Right lobe of liver (tissue), 6 donors: ENCODE measurements at regions not wholly inside any gene's neighbourhood (a gene's known extent, or its start where the extent isn't known, plus 50 kb on each side); places are given as distances from the start of the nearest gene placed in this dataset.

Source experiments
- ATAC-seq, 4 donors: fragments of 200-7000 bp; cut with Tn5 transposase; one replicate each; pipeline ENCODE4 v1.9.1; 2020; ENCODE audit warnings: mild to moderate bottlenecking in 4 of 4, moderate library complexity in 4 of 4
- DNase-seq, 3 donors: peaks; one replicate each; pipeline ENCODE4 v3.0.0-alpha.2; 2020
- H3K27ac ChIP-seq, 3 donors: fragments of 200-600 bp; one replicate each; pipeline ENCODE4 v1.8.0; 2022
- H3K27me3 ChIP-seq, 2 donors: fragments of 200-600 bp; one replicate each; pipeline ENCODE4 v1.8.0; 2022
- H3K36me3 ChIP-seq, 4 donors: fragments of 200-600 bp; sonication (generic) in 1 of 4; one replicate each; pipeline versions ENCODE4 v1.5.1 to v1.8.0; 2017 to 2022; ENCODE audit warnings: control low read depth in 1 of 4
- H3K4me1 ChIP-seq, 4 donors: fragments of 200-600 bp; sonication (generic) in 1 of 4; one replicate each; pipeline versions ENCODE4 v1.5.1 to v1.8.0; 2017 to 2022; ENCODE audit warnings: control low read depth in 1 of 4
- H3K4me3 ChIP-seq, 3 donors: fragments of 200-600 bp; one replicate each; pipeline ENCODE4 v1.8.0; 2022
- H3K9me3 ChIP-seq, 4 donors: fragments of 200-600 bp; sonication (generic) in 1 of 4; one replicate each; pipeline versions ENCODE4 v1.5.1 to v1.8.0; 2017 to 2022; ENCODE audit warnings: control low read depth in 1 of 4
- POLR2A ChIP-seq: fragments of 450-650 bp; IDR thresholded peaks from one replicate; pipeline ENCODE4 v1.6.1; 2017; ENCODE audit warnings: antibody characterized with exemption, mild to moderate bottlenecking
- WGBS: methylation state at CpG from one replicate; pipeline ENCODE4 v1.1.6; 2018; ENCODE audit warnings: low coverage, low lambda C conversion rate; ENCODE audit not compliant: insufficient coverage; ENCODE audit errors: missing lambda C conversion rate; 5-methylcytosine and 5-hydroxymethylcytosine counted together
- intact Hi-C, 2 donors: fragments of 100-400 bp; cut with DNase I; formaldehyde crosslinking; loops; one replicate each; pipeline versions ENCODE4 v1.11.2 to v1.14.1; 2022
- TF ChIP-seq, protein P1 (sequence below), 4 donors: fragments of 200-600 bp in 3 of 4; fragments of 450-650 bp in 1 of 4; IDR thresholded peaks; one replicate each; pipeline versions ENCODE4 v1.5.1 to v1.8.0; 2016 to 2022; ENCODE audit warnings: antibody characterized with exemption in 4 of 4, mild to moderate bottlenecking in 2 of 4
- donor health status: DM: no; HTN: yes; CAD: no.
- donor health status: DM: no; HTN: no; CAD: no.
- donor health status: DM: no; HTN: no; CAD: no.
- donor health status: DM: no; HTN: yes; CAD: no.
- donor health status: DM: no; HTN: yes; CAD: no.

DNA sequence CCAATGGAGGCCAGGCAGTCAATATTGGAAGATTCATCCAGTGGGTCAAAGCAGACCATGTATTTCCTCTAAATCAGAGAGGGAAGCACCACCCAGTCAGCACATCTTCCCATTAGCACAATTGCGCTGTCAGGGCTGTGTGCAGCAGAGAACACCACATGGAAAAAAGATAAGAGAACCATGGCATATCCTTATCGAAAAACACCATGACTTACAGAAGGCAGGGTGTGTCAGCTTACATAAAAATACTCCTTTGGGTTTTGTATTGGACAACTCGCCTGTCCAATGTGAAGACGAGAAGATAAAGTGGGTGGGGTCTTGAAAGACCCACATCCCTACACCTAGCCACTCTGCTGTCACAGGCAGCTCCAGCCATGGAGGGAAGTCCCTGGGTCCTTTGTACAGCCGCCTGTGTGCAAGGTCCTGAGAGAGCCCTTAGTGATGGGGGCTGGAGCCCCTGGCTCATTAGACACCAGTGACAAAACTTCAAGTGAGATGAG lies 71.9 kb upstream of the SPATA31E1 start:
- Histone ChIP-seq H3K27ac (no peak overlapping the region), H3K4me3 (no peak overlapping the region), H3K9me3 (no peaks in the 10 kb centered on the region), H3K4me1 (peaks cover 0 to 10% (median 5%) of the 10 kb centered on the region in 4 donors), H3K27me3 (no peaks in the 10 kb centered on the region), H3K36me3 (no peaks in the 10 kb centered on the region)
- ATAC-seq (no peak), DNase-seq (no peak)
- TF ChIP-seq, protein P1, sequence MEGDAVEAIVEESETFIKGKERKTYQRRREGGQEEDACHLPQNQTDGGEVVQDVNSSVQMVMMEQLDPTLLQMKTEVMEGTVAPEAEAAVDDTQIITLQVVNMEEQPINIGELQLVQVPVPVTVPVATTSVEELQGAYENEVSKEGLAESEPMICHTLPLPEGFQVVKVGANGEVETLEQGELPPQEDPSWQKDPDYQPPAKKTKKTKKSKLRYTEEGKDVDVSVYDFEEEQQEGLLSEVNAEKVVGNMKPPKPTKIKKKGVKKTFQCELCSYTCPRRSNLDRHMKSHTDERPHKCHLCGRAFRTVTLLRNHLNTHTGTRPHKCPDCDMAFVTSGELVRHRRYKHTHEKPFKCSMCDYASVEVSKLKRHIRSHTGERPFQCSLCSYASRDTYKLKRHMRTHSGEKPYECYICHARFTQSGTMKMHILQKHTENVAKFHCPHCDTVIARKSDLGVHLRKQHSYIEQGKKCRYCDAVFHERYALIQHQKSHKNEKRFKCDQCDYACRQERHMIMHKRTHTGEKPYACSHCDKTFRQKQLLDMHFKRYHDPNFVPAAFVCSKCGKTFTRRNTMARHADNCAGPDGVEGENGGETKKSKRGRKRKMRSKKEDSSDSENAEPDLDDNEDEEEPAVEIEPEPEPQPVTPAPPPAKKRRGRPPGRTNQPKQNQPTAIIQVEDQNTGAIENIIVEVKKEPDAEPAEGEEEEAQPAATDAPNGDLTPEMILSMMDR (IDR thresholded peaks at IDR 0.05) = no peak
- TF ChIP-seq POLR2A = no peak
- 83% methylated on average over 5 of the region's 5 CpGs for WGBS
- intact Hi-C loops = loop anchor here (5.0 to 10.0 kb wide), 2 partner anchors 128 to 136 kb away; no protein-coding TSS in a partner anchor

DNA sequence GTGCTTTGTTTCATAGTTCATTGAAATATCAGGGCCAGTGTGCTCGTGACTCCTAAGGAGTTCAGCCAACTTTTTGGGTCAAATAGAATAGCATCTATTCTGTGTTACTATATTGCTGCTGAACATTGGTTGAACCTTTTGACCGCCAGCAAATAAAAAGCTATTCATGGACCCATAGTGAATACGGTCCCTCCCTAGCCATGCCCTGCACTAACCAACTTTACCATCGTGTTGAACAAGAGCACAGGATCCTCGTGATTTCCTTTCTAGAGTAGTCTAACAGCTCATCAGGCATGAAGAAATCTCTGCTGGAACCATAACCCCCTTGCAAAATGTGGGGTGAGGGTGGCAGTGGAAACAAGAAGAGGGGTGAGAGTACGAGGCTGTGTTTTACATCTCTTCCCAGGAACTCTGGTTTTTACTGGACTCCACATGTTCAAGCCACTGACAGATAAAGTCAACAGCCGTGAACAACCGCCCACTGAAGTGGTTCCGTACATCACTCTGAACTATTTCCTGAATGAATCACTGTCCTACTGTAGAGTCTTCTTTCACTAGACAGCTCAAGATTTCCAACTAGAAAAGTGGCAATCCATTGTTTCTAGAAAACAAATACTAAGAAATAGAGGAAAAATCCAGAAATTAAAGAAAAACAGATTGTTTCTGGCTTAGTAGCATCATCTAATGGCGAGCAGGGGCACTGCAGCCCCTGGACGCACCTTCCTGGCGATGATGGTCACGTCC lies 70.1 kb upstream of the SPATA31E1 start:
- Histone ChIP-seq H3K4me3 (no peak overlapping the region), H3K27me3 (no peaks in the 10 kb centered on the region), H3K27ac (no peak overlapping the region), H3K4me1 (peaks cover 0 to 10% (median 5%) of the 10 kb centered on the region in 4 donors), H3K9me3 (no peaks in the 10 kb centered on the region), H3K36me3 (no peaks in the 10 kb centered on the region)
- DNase-seq = no peak
- ATAC-seq = peak; percentile 79 to 84 (median 80)
- TF ChIP-seq, protein P1 (IDR thresholded peaks at IDR 0.05) = peak; percentile 91 to 97 (median 94)
- no peak for TF ChIP-seq POLR2A
- 8% methylated on average over 13 of the region's 13 CpGs for WGBS
- intact Hi-C loops = loop anchor here (5.0 to 10.0 kb wide), 2 partner anchors 130 to 138 kb away; no protein-coding TSS in a partner anchor

DNA sequence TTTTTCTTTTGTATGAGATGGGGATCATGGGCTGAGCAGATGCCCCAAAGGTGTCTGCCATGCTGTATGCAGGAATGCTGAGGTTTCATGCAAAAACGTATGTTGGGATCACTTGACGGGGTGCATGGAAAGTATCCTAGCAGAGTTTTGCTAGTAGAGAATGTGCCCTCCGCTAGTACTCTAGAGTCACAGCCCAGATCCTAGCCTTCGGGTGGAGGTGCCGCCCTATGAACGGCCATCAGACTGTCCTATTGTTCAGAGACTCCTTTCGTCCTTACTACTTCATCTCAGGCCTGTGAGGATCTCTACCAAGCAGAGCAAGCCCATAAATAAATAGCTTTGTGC lies 69.6 kb upstream of the SPATA31E1 start:
- intact Hi-C loops = loop anchor here (5.0 to 10.0 kb wide), 2 partner anchors 131 to 138 kb away; no protein-coding TSS in a partner anchor
- no peak for DNase-seq
- TF ChIP-seq, protein P1 (IDR thresholded peaks at IDR 0.05) = no peak
- TF ChIP-seq POLR2A = no peak
- H3K27ac ChIP-seq = no peak overlapping the region
- H3K4me1 ChIP-seq = peaks cover 0 to 10% (median 5%) of the 10 kb centered on the region in 4 donors
- no peak for ATAC-seq
- H3K4me3 ChIP-seq = no peak overlapping the region
- WGBS = 34% methylated on average over 7 of the region's 7 CpGs
- no peaks in the 10 kb centered on the region for H3K9me3 ChIP-seq
- H3K27me3 ChIP-seq = no peaks in the 10 kb centered on the region
- no peaks in the 10 kb centered on the region for H3K36me3 ChIP-seq

DNA sequence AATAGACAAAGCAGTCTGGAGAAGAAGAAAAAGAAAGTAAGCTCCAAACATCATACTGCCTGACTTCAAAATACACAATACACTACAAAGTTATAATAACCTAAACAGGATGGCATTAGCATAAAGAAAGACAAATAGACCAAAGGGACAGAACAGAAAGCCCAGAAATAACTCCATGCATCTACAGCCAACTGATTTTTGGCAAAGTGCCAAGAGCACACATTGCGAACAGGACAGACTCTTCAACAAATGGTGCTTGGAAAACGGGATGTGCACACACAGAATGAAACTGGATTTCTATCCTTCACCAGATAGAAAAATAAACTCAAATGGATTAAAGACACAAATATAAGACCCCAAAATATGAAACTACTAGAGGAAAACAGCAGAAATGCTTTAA lies 66.6 kb upstream of the SPATA31E1 start:
- Histone ChIP-seq H3K27me3 (no peaks in the 10 kb centered on the region), H3K27ac (no peak overlapping the region), H3K4me1 (peaks cover 0 to 10% (median 5%) of the 10 kb centered on the region in 4 donors), H3K4me3 (no peak overlapping the region), H3K9me3 (no peaks in the 10 kb centered on the region), H3K36me3 (no peaks in the 10 kb centered on the region)
- ATAC-seq (peak; percentile 42 to 70 (median 56)), DNase-seq (no peak)
- no peak for TF ChIP-seq POLR2A
- intact Hi-C loops = loop anchor here in 1 of 2 donors (10.0 kb wide), 1 partner anchor 141 kb away; no protein-coding TSS in a partner anchor
- WGBS = 18% methylated on average over 2 of the region's 2 CpGs

DNA sequence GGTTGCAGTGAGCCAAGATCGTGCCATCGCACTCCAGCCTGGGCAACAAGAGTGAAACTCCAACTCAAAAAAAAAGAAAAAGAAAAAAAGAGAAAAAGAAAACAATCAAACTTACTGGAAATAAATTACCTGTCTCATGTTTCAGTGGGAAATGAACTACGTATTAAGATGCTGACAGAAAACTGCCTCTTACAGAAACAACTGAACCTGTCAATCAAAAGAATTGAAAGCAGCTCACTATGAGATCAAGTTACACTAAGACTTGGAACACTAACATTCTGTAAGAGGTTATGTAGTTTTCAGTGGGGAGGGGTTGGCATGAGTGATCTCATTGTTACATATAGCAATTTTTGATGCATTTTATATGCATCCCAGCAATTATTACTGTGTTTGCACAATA lies 64.4 kb upstream of the SPATA31E1 start:
- intact Hi-C loops = loop anchor here in 1 of 2 donors (10.0 kb wide), 1 partner anchor 144 kb away; no protein-coding TSS in a partner anchor
- no peaks in the 10 kb centered on the region for H3K9me3 ChIP-seq
- H3K27me3 ChIP-seq = no peaks in the 10 kb centered on the region
- ATAC-seq = no peak
- no peak overlapping the region for H3K4me3 ChIP-seq
- no peaks in the 10 kb centered on the region for H3K4me1 ChIP-seq
- DNase-seq = no peak
- no peaks in the 10 kb centered on the region for H3K36me3 ChIP-seq
- no peak overlapping the region for H3K27ac ChIP-seq
- WGBS = 79% methylated on average over 1 of the region's 3 CpGs
- TF ChIP-seq POLR2A = no peak
- TF ChIP-seq, protein P1 (IDR thresholded peaks at IDR 0.05) = no peak
